Omental fat pad (tissue), 3 donors: ENCODE measurements at regions not wholly inside any gene's neighbourhood (a gene's known extent, or its start where the extent isn't known, plus 50 kb on each side); places are given as distances from the start of the nearest gene placed in this dataset.

Experiments used
- ATAC-seq: fragments of 150-250 bp; one replicate; pipeline ENCODE4 v1.9.1; 2016; ENCODE audit warnings: mild to moderate bottlenecking, moderate library complexity; ENCODE audit not compliant: low FRiP score
- DNase-seq: peaks from one replicate; pipeline ENCODE4 v3.0.0-alpha.2; 2019; ENCODE audit warnings: low spot score
- TF ChIP-seq, protein P1 (sequence below), 3 donors: fragments of 450-650 bp; IDR thresholded peaks; one replicate each; pipeline ENCODE4 v1.5.1; 2016 to 2017; ENCODE audit warnings: antibody characterized with exemption in 3 of 3, mild to moderate bottlenecking in 3 of 3, moderate library complexity in 2 of 3

DNA sequence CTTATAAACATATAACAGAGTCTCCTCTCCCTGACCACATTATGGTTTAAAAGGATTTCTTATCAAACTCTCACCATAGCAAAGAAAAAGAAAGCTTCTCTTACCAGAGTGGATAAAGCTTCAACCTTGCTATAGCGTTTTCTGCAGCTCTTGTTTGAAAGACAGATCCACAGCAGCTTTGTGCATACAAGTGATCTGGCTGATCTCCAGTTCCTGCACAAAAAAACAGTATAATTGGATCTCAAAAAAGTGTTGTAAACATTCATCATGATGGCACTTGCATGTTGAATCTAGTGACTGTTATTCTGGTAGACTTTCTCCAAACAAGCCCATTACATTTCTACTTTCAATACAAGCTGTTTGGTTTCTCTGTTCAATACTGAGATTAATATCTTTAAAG lies 178.9 kb upstream of the MGAT4C start:
- TF ChIP-seq, protein P1, sequence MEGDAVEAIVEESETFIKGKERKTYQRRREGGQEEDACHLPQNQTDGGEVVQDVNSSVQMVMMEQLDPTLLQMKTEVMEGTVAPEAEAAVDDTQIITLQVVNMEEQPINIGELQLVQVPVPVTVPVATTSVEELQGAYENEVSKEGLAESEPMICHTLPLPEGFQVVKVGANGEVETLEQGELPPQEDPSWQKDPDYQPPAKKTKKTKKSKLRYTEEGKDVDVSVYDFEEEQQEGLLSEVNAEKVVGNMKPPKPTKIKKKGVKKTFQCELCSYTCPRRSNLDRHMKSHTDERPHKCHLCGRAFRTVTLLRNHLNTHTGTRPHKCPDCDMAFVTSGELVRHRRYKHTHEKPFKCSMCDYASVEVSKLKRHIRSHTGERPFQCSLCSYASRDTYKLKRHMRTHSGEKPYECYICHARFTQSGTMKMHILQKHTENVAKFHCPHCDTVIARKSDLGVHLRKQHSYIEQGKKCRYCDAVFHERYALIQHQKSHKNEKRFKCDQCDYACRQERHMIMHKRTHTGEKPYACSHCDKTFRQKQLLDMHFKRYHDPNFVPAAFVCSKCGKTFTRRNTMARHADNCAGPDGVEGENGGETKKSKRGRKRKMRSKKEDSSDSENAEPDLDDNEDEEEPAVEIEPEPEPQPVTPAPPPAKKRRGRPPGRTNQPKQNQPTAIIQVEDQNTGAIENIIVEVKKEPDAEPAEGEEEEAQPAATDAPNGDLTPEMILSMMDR (IDR thresholded peaks at IDR 0.05), result no peak
- ATAC-seq (no peak), DNase-seq (no peak)

- TF ChIP-seq, protein P1 (IDR thresholded peaks at IDR 0.05), result no peak
- ATAC-seq (no peak), DNase-seq (no peak)
Measured at GRCh38 chr12:86429824-86430223, 173.6 kb upstream of the MGAT4C start.

DNA sequence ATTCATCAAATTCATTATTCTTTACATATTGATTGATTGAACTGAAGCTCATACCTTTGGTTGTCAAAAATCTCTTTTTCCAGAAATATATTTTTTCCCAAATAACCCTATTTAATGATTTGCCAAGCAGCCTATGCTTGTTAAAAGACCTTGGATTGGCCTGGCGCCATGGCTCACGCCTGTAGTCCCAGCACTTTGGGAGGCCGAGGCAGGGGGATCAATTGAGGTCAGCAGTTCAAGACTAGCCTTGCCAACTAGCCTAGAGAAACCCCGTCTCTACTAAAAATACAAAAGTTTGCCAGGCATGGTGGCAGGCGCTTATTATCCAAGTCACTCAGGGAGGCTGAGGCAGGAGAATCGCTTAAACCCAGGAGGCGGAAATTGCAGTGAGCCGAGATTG lies 165.1 kb upstream of the MGAT4C start:
- no peak for ATAC-seq
- TF ChIP-seq, protein P1 (IDR thresholded peaks at IDR 0.05), result no peak

DNA sequence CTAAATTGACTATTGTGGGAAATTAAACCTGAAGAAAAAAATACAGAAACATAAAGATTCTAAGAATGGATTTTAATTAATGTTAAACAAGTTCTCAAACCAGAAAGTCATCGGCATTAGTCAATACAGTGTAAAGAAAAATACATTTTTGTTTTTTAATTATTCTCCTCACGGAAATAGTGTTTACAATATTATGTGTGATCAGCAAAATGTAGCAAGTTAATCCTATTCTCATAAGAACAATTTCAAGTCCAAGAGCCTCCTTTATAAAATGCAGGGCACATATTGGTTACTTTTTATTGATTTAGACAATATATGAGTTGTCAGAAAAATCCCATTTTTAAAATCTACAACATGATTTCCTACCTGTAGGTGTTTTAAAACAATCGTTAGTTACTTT lies 158.0 kb upstream of the MGAT4C start:
- TF ChIP-seq, protein P1 (IDR thresholded peaks at IDR 0.05), result no peak
- no peak for DNase-seq
- ATAC-seq, result no peak

More for the DNA sequence above, 165.1 kb upstream of the MGAT4C start:
- no peak for DNase-seq

GRCh38 chr12:86411710-86412109 lies 155.5 kb upstream of the MGAT4C start:
- ATAC-seq, result no peak
- DNase-seq, result no peak
- TF ChIP-seq, protein P1 (IDR thresholded peaks at IDR 0.05), result no peak

DNA sequence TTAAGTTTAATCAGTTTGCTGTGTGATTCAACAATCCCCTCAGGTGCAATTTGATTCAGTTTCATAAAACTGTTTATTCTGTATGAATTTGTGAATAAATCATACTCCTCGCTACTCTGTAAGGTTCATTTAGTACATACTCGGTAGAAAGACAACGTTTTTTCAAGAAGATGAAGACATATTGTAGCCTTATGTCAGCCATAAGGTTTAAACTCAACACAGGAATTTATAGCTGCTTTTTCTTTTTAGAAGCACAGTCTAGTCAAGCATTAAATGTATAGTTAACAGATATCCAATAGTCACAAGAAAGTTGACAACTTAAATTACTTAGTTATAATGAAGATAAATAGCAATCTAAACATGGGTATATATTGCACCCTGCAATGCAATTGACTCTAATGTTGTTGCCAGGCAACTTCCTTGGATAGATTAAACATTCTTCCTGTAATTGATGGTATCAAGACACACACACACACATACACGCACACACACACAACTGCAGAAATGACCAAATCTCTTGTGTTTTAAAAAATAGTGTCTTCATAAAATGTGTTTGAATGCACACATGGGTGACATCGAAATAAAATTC lies 151.5 kb upstream of the MGAT4C start:
- TF ChIP-seq, protein P1 (IDR thresholded peaks at IDR 0.05), result no peak
- DNase-seq, result no peak
- ATAC-seq, result no peak

GRCh38 chr12:86389949-86390348 lies 133.8 kb upstream of the MGAT4C start:
- ATAC-seq (no peak), DNase-seq (no peak)
- TF ChIP-seq, protein P1 (IDR thresholded peaks at IDR 0.05), result no peak
